GM23338 (cell line): ENCODE measurements at regions not wholly inside any gene's neighbourhood (a gene's known extent, or its start where the extent isn't known, plus 50 kb on each side); places are given as distances from the start of the nearest gene placed in this dataset.

ENCODE experiments used
- ATAC-seq: fragments of 200-7000 bp; cut with Tn5 transposase; 3 replicates; pipeline ENCODE4 v1.9.1; 2020
- DNase-seq: peaks from one replicate; pipeline ENCODE4 v3.0.0-alpha.2; 2015; ENCODE audit warnings: low spot score
- H2AFZ ChIP-seq: fragments of 200-600 bp; sonication (generic); 2 replicates; pipeline ENCODE4 v1.8.0; 2016; ENCODE audit warnings: antibody characterized with exemption, mild to moderate bottlenecking, moderate library complexity
- H3F3A ChIP-seq: fragments of 200-600 bp; sonication (generic); replicated peaks from 2 replicates; pipeline ENCODE4 v1.8.0; 2017; ENCODE audit warnings: antibody characterized with exemption, mixed run types, low read depth
- H3K27ac ChIP-seq: fragments of 200-600 bp; sonication (generic); 2 replicates; pipeline ENCODE4 v1.6.1; 2016; ENCODE audit warnings: low read depth
- H3K27me3 ChIP-seq: fragments of 200-600 bp; sonication (generic); 2 replicates; pipeline ENCODE4 v1.8.0; 2016; ENCODE audit warnings: mild to moderate bottlenecking, mixed run types, moderate library complexity; ENCODE audit not compliant: insufficient read depth
- H3K36me3 ChIP-seq: fragments of 200-600 bp; sonication (generic); 2 replicates; pipeline ENCODE4 v1.8.0; 2016; ENCODE audit warnings: mild to moderate bottlenecking; ENCODE audit not compliant: insufficient read depth
- H3K4me1 ChIP-seq: fragments of 200-600 bp; sonication (generic); 2 replicates; pipeline ENCODE4 v1.8.0; 2016; ENCODE audit warnings: mild to moderate bottlenecking, moderate library complexity; ENCODE audit not compliant: insufficient read depth
- H3K4me2 ChIP-seq: fragments of 200-600 bp; sonication (generic); 2 replicates; pipeline ENCODE4 v1.7.1; 2017; ENCODE audit warnings: mixed run types
- H3K4me3 ChIP-seq: fragments of 200-600 bp; sonication (generic); 2 replicates; pipeline ENCODE4 v1.6.1; 2016; ENCODE audit warnings: mixed run types
- H3K79me2 ChIP-seq: fragments of 200-600 bp; sonication (generic); replicated peaks from 2 replicates; pipeline ENCODE4 v1.8.0; 2017; ENCODE audit warnings: mild to moderate bottlenecking; ENCODE audit not compliant: insufficient read depth
- H3K9me2 ChIP-seq: fragments of 200-600 bp; sonication (generic); 2 replicates; pipeline ENCODE4 v1.8.0; 2017; ENCODE audit not compliant: insufficient read depth
- H4K20me1 ChIP-seq: fragments of 200-600 bp; sonication (generic); replicated peaks from 2 replicates; pipeline ENCODE4 v1.8.0; 2017; ENCODE audit warnings: mild to moderate bottlenecking; ENCODE audit not compliant: insufficient read depth
- H3K27ac Mint-ChIP-seq: 2 replicates; pipeline ENCODE4 v1.8.0; 2020; ENCODE audit warnings: inconsistent platforms, mild to moderate bottlenecking, moderate library complexity, mixed read lengths
- H3K27me3 Mint-ChIP-seq: 3 replicates; pipeline ENCODE4 v1.8.0; 2022; ENCODE audit warnings: low read depth, mild to moderate bottlenecking, moderate library complexity, mixed read lengths, inconsistent platforms; ENCODE audit not compliant: insufficient read depth, poor library complexity
- H3K36me3 Mint-ChIP-seq: 3 replicates; pipeline ENCODE4 v1.8.0; 2021; ENCODE audit warnings: low read depth, mild to moderate bottlenecking, inconsistent platforms, moderate library complexity, mixed read lengths
- H3K4me1 Mint-ChIP-seq: 3 replicates; pipeline ENCODE4 v1.8.0; 2020; ENCODE audit warnings: mild to moderate bottlenecking, inconsistent platforms, mixed read lengths
- H3K4me3 Mint-ChIP-seq: 3 replicates; pipeline ENCODE4 v1.8.0; 2021; ENCODE audit warnings: moderate library complexity, mild to moderate bottlenecking, inconsistent platforms, mixed read lengths
- H3K9me3 Mint-ChIP-seq: 3 replicates; pipeline ENCODE4 v1.8.0; 2020; ENCODE audit warnings: moderate library complexity, mild to moderate bottlenecking, inconsistent platforms, mixed read lengths
- CREB1 ChIP-seq: fragments of 250-450 bp; sonication (Bioruptor Pico); IDR thresholded peaks from 2 replicates; pipeline ENCODE4 v1.5.0; 2020; ENCODE audit warnings: low read depth, mild to moderate bottlenecking, moderate library complexity
- EZH2phosphoT487 ChIP-seq: fragments of 200-600 bp; sonication (generic); IDR thresholded peaks from one replicate; pipeline ENCODE4 v1.8.1; 2018; ENCODE audit warnings: antibody characterized with exemption; ENCODE audit not compliant: unreplicated experiment
- JUNB ChIP-seq: IDR thresholded peaks from one replicate; pipeline ENCODE4 v1.6.1; 2016; ENCODE audit warnings: antibody characterized with exemption; ENCODE audit not compliant: unreplicated experiment
- NANOG ChIP-seq: IDR thresholded peaks from 2 replicates; pipeline ENCODE4 v1.6.1; 2016; ENCODE audit warnings: antibody characterized with exemption, borderline replicate concordance
- POLR2AphosphoS5 ChIP-seq: IDR thresholded peaks from 2 replicates; pipeline ENCODE4 v1.6.1; 2016; ENCODE audit warnings: antibody characterized with exemption, low read depth
- ZNF114 ChIP-seq: fragments of 250-450 bp; sonication (Bioruptor Pico); IDR thresholded peaks from 2 replicates; pipeline ENCODE4 v1.5.0; 2020; ENCODE audit warnings: mild to moderate bottlenecking, moderate library complexity
- ZNF331 ChIP-seq: fragments of 250-450 bp; sonication (Bioruptor Pico); IDR thresholded peaks from 2 replicates; pipeline ENCODE4 v1.5.0; 2020; ENCODE audit warnings: low read depth, mild to moderate bottlenecking, moderate library complexity
- TF ChIP-seq, protein P1 (sequence below): IDR thresholded peaks from 2 replicates; pipeline ENCODE4 v1.6.1; 2016; ENCODE audit warnings: antibody characterized with exemption
- TF ChIP-seq, protein P2 (sequence below): fragments of 250-450 bp; sonication (Bioruptor Pico); IDR thresholded peaks from 2 replicates; pipeline ENCODE4 v1.5.0; 2020; ENCODE audit warnings: mild to moderate bottlenecking, moderate library complexity
- TF ChIP-seq, protein P3 (sequence below), 2 experiments: fragments of 200-600 bp in 1 of 2; sonication (generic) in 1 of 2; conservative IDR thresholded peaks; 2 replicates each; pipeline versions ENCODE4 v1.5.1 to v1.6.1; 2016 to 2017; ENCODE audit warnings: antibody characterized with exemption in 2 of 2, low read depth in 2 of 2, mild to moderate bottlenecking in 2 of 2, moderate library complexity in 1 of 2

DNA sequence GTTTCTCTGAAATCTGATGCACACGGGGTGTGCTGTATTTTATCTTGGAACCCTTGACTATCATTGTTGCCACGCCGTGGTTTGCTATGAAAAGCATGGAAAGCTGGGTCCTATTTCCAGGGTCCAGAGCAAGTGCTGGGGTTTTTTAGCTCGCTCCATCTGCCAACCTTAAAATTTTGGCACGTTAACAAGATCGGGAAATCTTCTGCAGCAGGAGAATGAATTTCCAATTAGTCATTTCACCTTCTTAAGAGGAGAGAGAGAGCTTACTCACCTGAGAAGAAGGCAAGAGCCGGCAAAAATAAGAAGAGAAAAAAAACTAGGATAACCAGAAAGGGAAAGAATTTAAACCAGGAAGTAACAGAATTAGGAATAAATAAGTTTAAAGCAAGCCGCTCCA, 223.6 kb upstream of the CELF2 start:
- Histone ChIP-seq H3K36me3 (no peaks in the 10 kb centered on the region), H3K4me2 (no peak overlapping the region), H3K79me2 (no peaks in the 10 kb centered on the region), H3K4me3 (no peak overlapping the region), H3K9me2 (no peaks in the 10 kb centered on the region), H3F3A (no peaks in the 10 kb centered on the region), H3K4me1 (peaks cover 36% of the 10 kb centered on the region), H3K27me3 (no peaks in the 10 kb centered on the region), H3K27ac (no peak overlapping the region), H2AFZ (no peak overlapping the region), H4K20me1 (no peaks in the 10 kb centered on the region)
- TF ChIP-seq JUNB (no peak), ZNF331 (no peak), CREB1 (no peak), EZH2phosphoT487 (no peak), NANOG (no peak), ZNF114 (CRISPR knock-in tag) (no peak), POLR2AphosphoS5 (no peak)
- TF ChIP-seq, protein P1, sequence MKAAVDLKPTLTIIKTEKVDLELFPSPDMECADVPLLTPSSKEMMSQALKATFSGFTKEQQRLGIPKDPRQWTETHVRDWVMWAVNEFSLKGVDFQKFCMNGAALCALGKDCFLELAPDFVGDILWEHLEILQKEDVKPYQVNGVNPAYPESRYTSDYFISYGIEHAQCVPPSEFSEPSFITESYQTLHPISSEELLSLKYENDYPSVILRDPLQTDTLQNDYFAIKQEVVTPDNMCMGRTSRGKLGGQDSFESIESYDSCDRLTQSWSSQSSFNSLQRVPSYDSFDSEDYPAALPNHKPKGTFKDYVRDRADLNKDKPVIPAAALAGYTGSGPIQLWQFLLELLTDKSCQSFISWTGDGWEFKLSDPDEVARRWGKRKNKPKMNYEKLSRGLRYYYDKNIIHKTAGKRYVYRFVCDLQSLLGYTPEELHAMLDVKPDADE = no peak
- TF ChIP-seq, protein P2, sequence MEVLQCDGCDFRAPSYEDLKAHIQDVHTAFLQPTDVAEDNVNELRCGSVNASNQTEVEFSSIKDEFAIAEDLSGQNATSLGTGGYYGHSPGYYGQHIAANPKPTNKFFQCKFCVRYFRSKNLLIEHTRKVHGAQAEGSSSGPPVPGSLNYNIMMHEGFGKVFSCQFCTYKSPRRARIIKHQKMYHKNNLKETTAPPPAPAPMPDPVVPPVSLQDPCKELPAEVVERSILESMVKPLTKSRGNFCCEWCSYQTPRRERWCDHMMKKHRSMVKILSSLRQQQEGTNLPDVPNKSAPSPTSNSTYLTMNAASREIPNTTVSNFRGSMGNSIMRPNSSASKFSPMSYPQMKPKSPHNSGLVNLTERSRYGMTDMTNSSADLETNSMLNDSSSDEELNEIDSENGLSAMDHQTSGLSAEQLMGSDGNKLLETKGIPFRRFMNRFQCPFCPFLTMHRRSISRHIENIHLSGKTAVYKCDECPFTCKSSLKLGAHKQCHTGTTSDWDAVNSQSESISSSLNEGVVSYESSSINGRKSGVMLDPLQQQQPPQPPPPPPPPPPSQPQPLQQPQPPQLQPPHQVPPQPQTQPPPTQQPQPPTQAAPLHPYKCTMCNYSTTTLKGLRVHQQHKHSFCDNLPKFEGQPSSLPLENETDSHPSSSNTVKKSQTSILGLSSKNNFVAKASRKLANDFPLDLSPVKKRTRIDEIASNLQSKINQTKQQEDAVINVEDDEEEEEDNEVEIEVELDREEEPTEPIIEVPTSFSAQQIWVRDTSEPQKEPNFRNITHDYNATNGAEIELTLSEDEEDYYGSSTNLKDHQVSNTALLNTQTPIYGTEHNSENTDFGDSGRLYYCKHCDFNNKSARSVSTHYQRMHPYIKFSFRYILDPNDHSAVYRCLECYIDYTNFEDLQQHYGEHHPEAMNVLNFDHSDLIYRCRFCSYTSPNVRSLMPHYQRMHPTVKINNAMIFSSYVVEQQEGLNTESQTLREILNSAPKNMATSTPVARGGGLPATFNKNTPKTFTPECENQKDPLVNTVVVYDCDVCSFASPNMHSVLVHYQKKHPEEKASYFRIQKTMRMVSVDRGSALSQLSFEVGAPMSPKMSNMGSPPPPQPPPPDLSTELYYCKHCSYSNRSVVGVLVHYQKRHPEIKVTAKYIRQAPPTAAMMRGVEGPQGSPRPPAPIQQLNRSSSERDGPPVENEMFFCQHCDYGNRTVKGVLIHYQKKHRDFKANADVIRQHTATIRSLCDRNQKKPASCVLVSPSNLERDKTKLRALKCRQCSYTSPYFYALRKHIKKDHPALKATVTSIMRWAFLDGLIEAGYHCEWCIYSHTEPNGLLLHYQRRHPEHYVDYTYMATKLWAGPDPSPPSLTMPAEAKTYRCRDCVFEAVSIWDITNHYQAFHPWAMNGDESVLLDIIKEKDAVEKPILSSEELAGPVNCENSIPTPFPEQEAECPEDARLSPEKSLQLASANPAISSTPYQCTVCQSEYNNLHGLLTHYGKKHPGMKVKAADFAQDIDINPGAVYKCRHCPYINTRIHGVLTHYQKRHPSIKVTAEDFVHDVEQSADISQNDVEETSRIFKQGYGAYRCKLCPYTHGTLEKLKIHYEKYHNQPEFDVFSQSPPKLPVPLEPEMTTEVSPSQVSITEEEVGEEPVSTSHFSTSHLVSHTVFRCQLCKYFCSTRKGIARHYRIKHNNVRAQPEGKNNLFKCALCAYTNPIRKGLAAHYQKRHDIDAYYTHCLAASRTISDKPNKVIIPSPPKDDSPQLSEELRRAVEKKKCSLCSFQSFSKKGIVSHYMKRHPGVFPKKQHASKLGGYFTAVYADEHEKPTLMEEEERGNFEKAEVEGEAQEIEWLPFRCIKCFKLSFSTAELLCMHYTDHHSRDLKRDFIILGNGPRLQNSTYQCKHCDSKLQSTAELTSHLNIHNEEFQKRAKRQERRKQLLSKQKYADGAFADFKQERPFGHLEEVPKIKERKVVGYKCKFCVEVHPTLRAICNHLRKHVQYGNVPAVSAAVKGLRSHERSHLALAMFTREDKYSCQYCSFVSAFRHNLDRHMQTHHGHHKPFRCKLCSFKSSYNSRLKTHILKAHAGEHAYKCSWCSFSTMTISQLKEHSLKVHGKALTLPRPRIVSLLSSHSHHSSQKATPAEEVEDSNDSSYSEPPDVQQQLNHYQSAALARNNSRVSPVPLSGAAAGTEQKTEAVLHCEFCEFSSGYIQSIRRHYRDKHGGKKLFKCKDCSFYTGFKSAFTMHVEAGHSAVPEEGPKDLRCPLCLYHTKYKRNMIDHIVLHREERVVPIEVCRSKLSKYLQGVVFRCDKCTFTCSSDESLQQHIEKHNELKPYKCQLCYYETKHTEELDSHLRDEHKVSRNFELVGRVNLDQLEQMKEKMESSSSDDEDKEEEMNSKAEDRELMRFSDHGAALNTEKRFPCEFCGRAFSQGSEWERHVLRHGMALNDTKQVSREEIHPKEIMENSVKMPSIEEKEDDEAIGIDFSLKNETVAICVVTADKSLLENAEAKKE (CRISPR knock-in tag) = no peak
- TF ChIP-seq, protein P3, sequence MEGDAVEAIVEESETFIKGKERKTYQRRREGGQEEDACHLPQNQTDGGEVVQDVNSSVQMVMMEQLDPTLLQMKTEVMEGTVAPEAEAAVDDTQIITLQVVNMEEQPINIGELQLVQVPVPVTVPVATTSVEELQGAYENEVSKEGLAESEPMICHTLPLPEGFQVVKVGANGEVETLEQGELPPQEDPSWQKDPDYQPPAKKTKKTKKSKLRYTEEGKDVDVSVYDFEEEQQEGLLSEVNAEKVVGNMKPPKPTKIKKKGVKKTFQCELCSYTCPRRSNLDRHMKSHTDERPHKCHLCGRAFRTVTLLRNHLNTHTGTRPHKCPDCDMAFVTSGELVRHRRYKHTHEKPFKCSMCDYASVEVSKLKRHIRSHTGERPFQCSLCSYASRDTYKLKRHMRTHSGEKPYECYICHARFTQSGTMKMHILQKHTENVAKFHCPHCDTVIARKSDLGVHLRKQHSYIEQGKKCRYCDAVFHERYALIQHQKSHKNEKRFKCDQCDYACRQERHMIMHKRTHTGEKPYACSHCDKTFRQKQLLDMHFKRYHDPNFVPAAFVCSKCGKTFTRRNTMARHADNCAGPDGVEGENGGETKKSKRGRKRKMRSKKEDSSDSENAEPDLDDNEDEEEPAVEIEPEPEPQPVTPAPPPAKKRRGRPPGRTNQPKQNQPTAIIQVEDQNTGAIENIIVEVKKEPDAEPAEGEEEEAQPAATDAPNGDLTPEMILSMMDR (conservative IDR thresholded peaks at IDR 0.05; ENCODE audit: low read depth in 2 of 2) = no peak
- H3K36me3 Mint-ChIP-seq = no peaks in the 10 kb centered on the region; the same call in 2 of the 3 replicates
- H3K4me1 Mint-ChIP-seq = peaks cover 52% of the 10 kb centered on the region
- H3K27ac Mint-ChIP-seq = peak overlapping the region; percentile 5; the same call in 1 of the 2 replicates
- H3K4me3 Mint-ChIP-seq = no peak overlapping the region
- H3K9me3 Mint-ChIP-seq = peaks cover 4% of the 10 kb centered on the region; the same call in 2 of the 3 replicates
- no peak for ATAC-seq
- DNase-seq = no peak
- peaks cover 11% of the 10 kb centered on the region for H3K27me3 Mint-ChIP-seq
